T-helper 17 cell (primary cell): ENCODE measurements at regions not wholly inside any gene's neighbourhood (a gene's known extent, or its start where the extent isn't known, plus 50 kb on each side); places are given as distances from the start of the nearest gene placed in this dataset.

Experiments
- ATAC-seq: fragments of 150-1000 bp; cut with Tn5 transposase; 2 replicates; pipeline ENCODE4 v1.10.0; 2021; ENCODE audit warnings: mild to moderate bottlenecking, moderate library complexity
- DNase-seq, 3 donors: peaks; one replicate each; pipeline versions ENCODE4 v3.0.0 to v3.0.0-alpha.2; 2020 to 2021
- H3K9me3 ChIP-seq: one replicate; pipeline ENCODE4 v1.7.0; 2013; ENCODE audit warnings: low read length, mild to moderate bottlenecking; ENCODE audit not compliant: control insufficient read depth, poor library complexity, severe bottlenecking
- H3K27ac Mint-ChIP-seq: one replicate; pipeline ENCODE4 v1.8.0; 2022; ENCODE audit warnings: mild to moderate bottlenecking, moderate library complexity, mixed read lengths
- H3K27me3 Mint-ChIP-seq: one replicate; pipeline ENCODE4 v1.8.0; 2022; ENCODE audit warnings: mixed read lengths
- H3K36me3 Mint-ChIP-seq: one replicate; pipeline ENCODE4 v1.8.0; 2022; ENCODE audit warnings: low read depth, mixed read lengths
- H3K4me1 Mint-ChIP-seq: one replicate; pipeline ENCODE4 v1.8.0; 2022; ENCODE audit warnings: mild to moderate bottlenecking, mixed read lengths
- H3K4me3 Mint-ChIP-seq: one replicate; pipeline ENCODE4 v1.8.0; 2022; ENCODE audit warnings: mild to moderate bottlenecking, moderate library complexity, mixed read lengths

- H3K9me3 ChIP-seq, result no peaks in the 10 kb centered on the region
- Mint-ChIP-seq H3K36me3 (peaks cover 2% of the 10 kb centered on the region), H3K27ac (no peak overlapping the region), H3K4me1 (peaks cover 2% of the 10 kb centered on the region), H3K4me3 (no peak overlapping the region), H3K27me3 (peaks cover 31% of the 10 kb centered on the region)
- ATAC-seq (no peak), DNase-seq (no peak)
These were observed 249.7 kb downstream of the AHR start for GRCh38 chr7:17548014-17548653.

GRCh38 chr7:17549406-17549805 lies 251.0 kb downstream of the AHR start:
- no peaks in the 10 kb centered on the region for H3K9me3 ChIP-seq
- no peak for DNase-seq
- Mint-ChIP-seq H3K36me3 (peaks cover 2% of the 10 kb centered on the region), H3K27ac (no peak overlapping the region), H3K4me1 (peaks cover 2% of the 10 kb centered on the region), H3K4me3 (no peak overlapping the region), H3K27me3 (peaks cover 21% of the 10 kb centered on the region)
- no peak for ATAC-seq

GRCh38 chr7:17552373-17552772 lies 253.9 kb downstream of the AHR start:
- Mint-ChIP-seq H3K4me1 (no peaks in the 10 kb centered on the region), H3K27me3 (no peaks in the 10 kb centered on the region), H3K4me3 (no peak overlapping the region), H3K36me3 (no peaks in the 10 kb centered on the region), H3K27ac (no peak overlapping the region)
- no peak for DNase-seq
- no peaks in the 10 kb centered on the region for H3K9me3 ChIP-seq
- ATAC-seq, result no peak

GRCh38 chr7:17552952-17553351 lies 254.5 kb downstream of the AHR start:
- H3K4me3 Mint-ChIP-seq, result no peak overlapping the region
- no peak overlapping the region for H3K27ac Mint-ChIP-seq
- no peaks in the 10 kb centered on the region for H3K4me1 Mint-ChIP-seq
- no peaks in the 10 kb centered on the region for H3K9me3 ChIP-seq
- ATAC-seq, result no peak
- no peak for DNase-seq
- H3K36me3 Mint-ChIP-seq, result no peaks in the 10 kb centered on the region
- no peaks in the 10 kb centered on the region for H3K27me3 Mint-ChIP-seq

- ATAC-seq (no peak), DNase-seq (no peak)
- Mint-ChIP-seq H3K27ac (no peak overlapping the region), H3K4me3 (no peak overlapping the region), H3K4me1 (no peaks in the 10 kb centered on the region), H3K27me3 (no peaks in the 10 kb centered on the region), H3K36me3 (no peaks in the 10 kb centered on the region)
- no peaks in the 10 kb centered on the region for H3K9me3 ChIP-seq
These were observed 256.0 kb downstream of the AHR start for GRCh38 chr7:17554341-17555015.

- H3K4me3 Mint-ChIP-seq, result no peak overlapping the region
- H3K36me3 Mint-ChIP-seq, result no peaks in the 10 kb centered on the region
- H3K27ac Mint-ChIP-seq, result no peak overlapping the region
- DNase-seq, result no peak
- H3K27me3 Mint-ChIP-seq, result no peaks in the 10 kb centered on the region
- no peaks in the 10 kb centered on the region for H3K9me3 ChIP-seq
- no peaks in the 10 kb centered on the region for H3K4me1 Mint-ChIP-seq
- ATAC-seq, result no peak
These were observed 257.9 kb downstream of the AHR start for GRCh38 chr7:17556247-17556956.

GRCh38 chr7:17557251-17557671 lies 258.8 kb downstream of the AHR start:
- Mint-ChIP-seq H3K4me1 (no peaks in the 10 kb centered on the region), H3K4me3 (no peak overlapping the region), H3K27ac (no peak overlapping the region), H3K36me3 (no peaks in the 10 kb centered on the region), H3K27me3 (peaks cover 1% of the 10 kb centered on the region)
- H3K9me3 ChIP-seq, result no peaks in the 10 kb centered on the region
- DNase-seq, result no peak
- ATAC-seq, result no peak

- DNase-seq (no peak), ATAC-seq (no peak)
- H3K4me3 Mint-ChIP-seq, result no peak overlapping the region
- H3K4me1 Mint-ChIP-seq, result no peaks in the 10 kb centered on the region
- H3K27ac Mint-ChIP-seq, result no peak overlapping the region
- no peaks in the 10 kb centered on the region for H3K36me3 Mint-ChIP-seq
- peaks cover 5% of the 10 kb centered on the region for H3K27me3 Mint-ChIP-seq
- H3K9me3 ChIP-seq, result no peaks in the 10 kb centered on the region
These were observed 259.7 kb downstream of the AHR start for GRCh38 chr7:17558135-17558534.

GRCh38 chr7:17558558-17559332 lies 260.3 kb downstream of the AHR start:
- Mint-ChIP-seq H3K4me1 (no peaks in the 10 kb centered on the region), H3K27me3 (peaks cover 5% of the 10 kb centered on the region), H3K4me3 (no peak overlapping the region), H3K36me3 (no peaks in the 10 kb centered on the region), H3K27ac (no peak overlapping the region)
- H3K9me3 ChIP-seq, result no peaks in the 10 kb centered on the region
- ATAC-seq (no peak), DNase-seq (no peak)

GRCh38 chr7:17559388-17559787 lies 260.9 kb downstream of the AHR start:
- Mint-ChIP-seq H3K27me3 (peaks cover 5% of the 10 kb centered on the region), H3K27ac (no peak overlapping the region), H3K36me3 (no peaks in the 10 kb centered on the region), H3K4me1 (no peaks in the 10 kb centered on the region), H3K4me3 (no peak overlapping the region)
- ATAC-seq (no peak), DNase-seq (no peak)
- no peaks in the 10 kb centered on the region for H3K9me3 ChIP-seq

- Mint-ChIP-seq H3K27ac (no peak overlapping the region), H3K4me1 (no peaks in the 10 kb centered on the region), H3K27me3 (peaks cover 5% of the 10 kb centered on the region), H3K36me3 (no peaks in the 10 kb centered on the region), H3K4me3 (no peak overlapping the region)
- H3K9me3 ChIP-seq, result no peaks in the 10 kb centered on the region
- no peak for DNase-seq
- no peak for ATAC-seq
These were observed 262.1 kb downstream of the AHR start for GRCh38 chr7:17560516-17560915.

- H3K4me1 Mint-ChIP-seq, result no peaks in the 10 kb centered on the region
- H3K27ac Mint-ChIP-seq, result no peak overlapping the region
- H3K27me3 Mint-ChIP-seq, result peaks cover 5% of the 10 kb centered on the region
- H3K4me3 Mint-ChIP-seq, result no peak overlapping the region
- ATAC-seq, result no peak
- no peaks in the 10 kb centered on the region for H3K9me3 ChIP-seq
- no peak for DNase-seq
- no peaks in the 10 kb centered on the region for H3K36me3 Mint-ChIP-seq
These were observed 262.5 kb downstream of the AHR start for GRCh38 chr7:17560966-17561365.

GRCh38 chr7:17564678-17565212 lies 266.3 kb downstream of the AHR start:
- Mint-ChIP-seq H3K4me1 (no peaks in the 10 kb centered on the region), H3K27me3 (peaks cover 5% of the 10 kb centered on the region), H3K36me3 (no peaks in the 10 kb centered on the region), H3K27ac (no peak overlapping the region), H3K4me3 (no peak overlapping the region)
- no peaks in the 10 kb centered on the region for H3K9me3 ChIP-seq
- no peak for ATAC-seq
- DNase-seq, result no peak
